Testis (tissue), 2 donors: ENCODE measurements at regions not wholly inside any gene's neighbourhood (a gene's known extent, or its start where the extent isn't known, plus 50 kb on each side); places are given as distances from the start of the nearest gene placed in this dataset.

Source experiments
- CTCF ChIP-seq, 3 experiments: fragments of 450-650 bp in 2 of 3; fragments of 200-600 bp in 1 of 3; sonication (generic) in 1 of 3; IDR thresholded peaks; one replicate each; pipeline ENCODE4 v1.5.1; 2016 to 2019; ENCODE audit warnings: antibody characterized with exemption in 3 of 3, mild to moderate bottlenecking in 2 of 3, moderate library complexity in 1 of 3
- POLR2A ChIP-seq: fragments of 450-650 bp; IDR thresholded peaks from one replicate; pipeline ENCODE4 v1.6.1; 2017; ENCODE audit warnings: antibody characterized with exemption, mild to moderate bottlenecking, moderate library complexity

GRCh38 chr4:188262464-188262863 lies 123.2 kb downstream of the TRIML1 start:
- TF ChIP-seq CTCF (IDR thresholded peaks at IDR 0.05) (no peak), POLR2A (no peak)
